Endothelial cell (in vitro differentiated cells): ENCODE measurements at regions not wholly inside any gene's neighbourhood (a gene's known extent, or its start where the extent isn't known, plus 50 kb on each side); places are given as distances from the start of the nearest gene placed in this dataset.
"Not testable (repeated sequence)": the region's sequence is repeated elsewhere in the genome, so short reads cannot be mapped to it uniquely, and the experiment has no call there.

Experiments used
- DNase-seq: peaks from one replicate; pipeline ENCODE4 v3.0.0; 2021; ENCODE audit warnings: low spot score
- H3K27ac Mint-ChIP-seq: one replicate; pipeline ENCODE4 v1.8.0; 2021; ENCODE audit warnings: mixed read lengths, inconsistent platforms; ENCODE audit not compliant: unreplicated experiment
- H3K27me3 Mint-ChIP-seq: one replicate; pipeline ENCODE4 v1.8.0; 2021; ENCODE audit warnings: mild to moderate bottlenecking, moderate library complexity, mixed read lengths, inconsistent platforms; ENCODE audit not compliant: unreplicated experiment
- H3K36me3 Mint-ChIP-seq: one replicate; pipeline ENCODE4 v1.8.0; 2021; ENCODE audit warnings: mild to moderate bottlenecking, low read depth, mixed read lengths, inconsistent platforms; ENCODE audit not compliant: unreplicated experiment
- H3K4me1 Mint-ChIP-seq: one replicate; pipeline ENCODE4 v1.8.0; 2021; ENCODE audit warnings: mild to moderate bottlenecking, mixed read lengths, inconsistent platforms; ENCODE audit not compliant: unreplicated experiment
- H3K4me3 Mint-ChIP-seq: one replicate; pipeline ENCODE4 v1.8.0; 2021; ENCODE audit warnings: mild to moderate bottlenecking, mixed read lengths, inconsistent platforms; ENCODE audit not compliant: unreplicated experiment
- H3K9me3 Mint-ChIP-seq: one replicate; pipeline ENCODE4 v1.8.0; 2021; ENCODE audit warnings: mixed read lengths, inconsistent platforms; ENCODE audit not compliant: unreplicated experiment
- CTCF ChIP-seq: fragments of 200-600 bp; sonication (generic); IDR thresholded peaks from one replicate; pipeline ENCODE4 v1.5.0; 2021; ENCODE audit warnings: antibody characterized with exemption; ENCODE audit not compliant: unreplicated experiment

GRCh38 chr11:24253237-24253760 is 243.6 kb upstream of the LUZP2 start:
- Mint-ChIP-seq H3K36me3 (no peaks in the 10 kb centered on the region), H3K27me3 (no peaks in the 10 kb centered on the region), H3K4me1 (no peaks in the 10 kb centered on the region), H3K27ac (no peak overlapping the region), H3K4me3 (no peak overlapping the region), H3K9me3 (no peaks in the 10 kb centered on the region)
- DNase-seq, result no peak
- no peak for TF ChIP-seq CTCF

GRCh38 chr11:24264868-24265267 is 232.0 kb upstream of the LUZP2 start:
- no peak for DNase-seq
- H3K27me3 Mint-ChIP-seq, result no peaks in the 10 kb centered on the region
- H3K9me3 Mint-ChIP-seq, result no peaks in the 10 kb centered on the region
- no peak overlapping the region for H3K4me3 Mint-ChIP-seq
- H3K4me1 Mint-ChIP-seq, result no peaks in the 10 kb centered on the region
- no peak overlapping the region for H3K27ac Mint-ChIP-seq
- H3K36me3 Mint-ChIP-seq, result no peaks in the 10 kb centered on the region
- no peak for TF ChIP-seq CTCF

DNA sequence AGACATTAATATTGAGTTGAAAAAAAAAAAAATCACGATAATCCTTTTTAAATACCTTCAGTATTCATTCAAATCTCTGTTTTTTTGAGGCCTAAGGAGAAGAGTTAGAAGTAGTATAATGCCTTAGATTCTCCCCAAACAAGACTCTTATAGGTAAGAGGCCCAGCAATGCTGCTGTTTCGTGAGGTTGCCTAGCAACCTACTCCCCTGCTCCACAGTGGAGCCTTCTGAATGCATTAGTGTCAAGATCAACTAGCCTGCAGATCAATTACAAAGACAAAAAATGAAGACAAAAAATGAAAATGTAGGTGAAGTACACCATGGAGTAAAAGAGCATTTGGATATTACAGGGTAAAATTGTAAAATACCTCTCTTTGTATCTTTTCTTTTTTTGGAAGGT is 229.8 kb upstream of the LUZP2 start:
- no peaks in the 10 kb centered on the region for H3K4me1 Mint-ChIP-seq
- DNase-seq, result no peak
- no peak overlapping the region for H3K4me3 Mint-ChIP-seq
- no peak for TF ChIP-seq CTCF
- no peak overlapping the region for H3K27ac Mint-ChIP-seq
- H3K9me3 Mint-ChIP-seq, result no peaks in the 10 kb centered on the region
- no peaks in the 10 kb centered on the region for H3K27me3 Mint-ChIP-seq
- H3K36me3 Mint-ChIP-seq, result no peaks in the 10 kb centered on the region

DNA sequence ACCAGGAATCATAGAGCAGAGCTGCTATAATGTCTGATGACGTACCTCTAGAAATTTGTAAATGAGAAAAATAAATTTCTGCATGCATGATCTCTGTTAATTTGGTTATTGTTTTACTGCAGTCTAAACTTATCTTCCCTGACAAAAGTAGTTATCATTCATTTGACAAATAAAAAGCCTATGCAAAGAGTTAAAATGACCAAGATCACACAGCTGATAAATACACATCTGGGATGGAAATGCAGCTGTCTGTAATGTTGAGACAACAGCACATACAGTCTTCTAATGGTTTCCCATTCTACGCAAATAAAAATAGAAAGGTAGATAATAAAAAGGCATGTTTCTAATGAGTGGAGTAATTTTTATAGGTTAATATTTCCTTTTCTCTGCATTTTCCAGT is 225.1 kb upstream of the LUZP2 start:
- H3K9me3 Mint-ChIP-seq, result no peaks in the 10 kb centered on the region
- no peaks in the 10 kb centered on the region for H3K36me3 Mint-ChIP-seq
- H3K4me1 Mint-ChIP-seq, result no peaks in the 10 kb centered on the region
- no peak overlapping the region for H3K27ac Mint-ChIP-seq
- no peak for DNase-seq
- no peaks in the 10 kb centered on the region for H3K27me3 Mint-ChIP-seq
- H3K4me3 Mint-ChIP-seq, result no peak overlapping the region
- no peak for TF ChIP-seq CTCF

- H3K4me3 Mint-ChIP-seq, H3K27ac Mint-ChIP-seq, DNase-seq, H3K27me3 Mint-ChIP-seq, H3K4me1 Mint-ChIP-seq, H3K9me3 Mint-ChIP-seq, H3K36me3 Mint-ChIP-seq: not testable (repeated sequence)
Measured at GRCh38 chr11:24274214-24274781, 222.6 kb upstream of the LUZP2 start.
